Colonic mucosa (tissue), 4 donors: ENCODE measurements at regions not wholly inside any gene's neighbourhood (a gene's known extent, or its start where the extent isn't known, plus 50 kb on each side); places are given as distances from the start of the nearest gene placed in this dataset.
A peak's percentile ranks its signal among the peaks of the same experiment; 100 is the strongest.
"Not testable (repeated sequence)": the region's sequence is repeated elsewhere in the genome, so short reads cannot be mapped to it uniquely, and the experiment has no call there.

ENCODE experiments used
- DNase-seq: peaks from one replicate; pipeline ENCODE4 v3.0.0-alpha.2; 2020
- H3K27ac ChIP-seq: fragments of 200-600 bp; one replicate; pipeline ENCODE4 v1.8.0; 2021
- H3K27me3 ChIP-seq: fragments of 200-600 bp; one replicate; pipeline ENCODE4 v1.8.0; 2021
- H3K36me3 ChIP-seq: fragments of 200-600 bp; one replicate; pipeline ENCODE4 v1.8.0; 2021
- H3K4me1 ChIP-seq: fragments of 200-600 bp; one replicate; pipeline ENCODE4 v1.8.0; 2021; ENCODE audit warnings: mild to moderate bottlenecking
- H3K4me3 ChIP-seq: fragments of 200-600 bp; one replicate; pipeline ENCODE4 v1.8.0; 2021
- H3K9ac ChIP-seq, 2 donors: one replicate each; pipeline ENCODE4 v1.7.0; 2013; ENCODE audit warnings: control low read depth in 2 of 2, low read depth in 2 of 2, low read length in 2 of 2
- H3K9me3 ChIP-seq: fragments of 200-600 bp; one replicate; pipeline ENCODE4 v1.8.0; 2021
- CTCF ChIP-seq: fragments of 200-600 bp; IDR thresholded peaks from one replicate; pipeline ENCODE4 v1.8.0; 2022; ENCODE audit warnings: antibody characterized with exemption, mild to moderate bottlenecking
- intact Hi-C: fragments of 100-400 bp; cut with DNase I; formaldehyde crosslinking; loops from one replicate; pipeline ENCODE4 v1.14.1; 2022
- donor health status: healthy.
- donor health status: DM: no; HTN: no; CAD: no.
- donor health status: DM: no; HTN: no; CAD: no.

- Histone ChIP-seq H3K4me1 (no peaks in the 10 kb centered on the region), H3K9ac (no peak overlapping the region), H3K36me3 (no peaks in the 10 kb centered on the region), H3K27ac (no peak overlapping the region), H3K27me3 (no peaks in the 10 kb centered on the region), H3K9me3 (no peaks in the 10 kb centered on the region), H3K4me3 (no peak overlapping the region)
- TF ChIP-seq CTCF = no peak
- peak; percentile 4 for DNase-seq
- intact Hi-C loops = no loop called here
These were observed 413.0 kb downstream of the TSHZ3 start for GRCh38 chr19:30936276-30936675.

GRCh38 chr19:30935146-30935545 is 414.1 kb downstream of the TSHZ3 start:
- Histone ChIP-seq H3K4me3 (no peak overlapping the region), H3K27ac (no peak overlapping the region), H3K9me3 (no peaks in the 10 kb centered on the region), H3K9ac (no peak overlapping the region), H3K36me3 (no peaks in the 10 kb centered on the region), H3K27me3 (no peaks in the 10 kb centered on the region), H3K4me1 (no peaks in the 10 kb centered on the region)
- no peak for TF ChIP-seq CTCF
- peak; percentile 9 for DNase-seq
- intact Hi-C loops = no loop called here

GRCh38 chr19:30933454-30933853 is 415.8 kb downstream of the TSHZ3 start:
- H3K27ac ChIP-seq, H3K4me3 ChIP-seq, H3K36me3 ChIP-seq, H3K9ac ChIP-seq, H3K9me3 ChIP-seq, H3K27me3 ChIP-seq, intact Hi-C loops, H3K4me1 ChIP-seq, DNase-seq: not testable (repeated sequence)

GRCh38 chr19:30932854-30933253 is 416.4 kb downstream of the TSHZ3 start:
- Histone ChIP-seq H3K9me3 (no peaks in the 10 kb centered on the region), H3K4me3 (no peak overlapping the region), H3K9ac (no peak overlapping the region), H3K36me3 (no peaks in the 10 kb centered on the region), H3K4me1 (no peaks in the 10 kb centered on the region), H3K27ac (no peak overlapping the region), H3K27me3 (no peaks in the 10 kb centered on the region)
- intact Hi-C loops = no loop called here
- no peak for DNase-seq
- no peak for TF ChIP-seq CTCF

GRCh38 chr19:30930941-30931706 is 418.1 kb downstream of the TSHZ3 start:
- TF ChIP-seq CTCF = no peak
- no peaks in the 10 kb centered on the region for H3K36me3 ChIP-seq
- H3K4me3 ChIP-seq = no peak overlapping the region
- no peak overlapping the region for H3K27ac ChIP-seq
- H3K4me1 ChIP-seq = no peaks in the 10 kb centered on the region
- no peaks in the 10 kb centered on the region for H3K9me3 ChIP-seq
- no peaks in the 10 kb centered on the region for H3K27me3 ChIP-seq
- no peak overlapping the region for H3K9ac ChIP-seq
- intact Hi-C loops = no loop called here
- no peak for DNase-seq

- Histone ChIP-seq H3K9ac (no peak overlapping the region), H3K36me3 (no peaks in the 10 kb centered on the region), H3K4me3 (no peak overlapping the region), H3K27ac (no peak overlapping the region), H3K9me3 (no peaks in the 10 kb centered on the region), H3K4me1 (no peaks in the 10 kb centered on the region), H3K27me3 (no peaks in the 10 kb centered on the region)
- no peak for DNase-seq
- intact Hi-C loops = no loop called here
- no peak for TF ChIP-seq CTCF
These were observed 421.5 kb downstream of the TSHZ3 start for GRCh38 chr19:30927705-30928104.
